ENCODE measurements at regions not wholly inside any gene's neighbourhood (a gene's known extent, or its start where the extent isn't known, plus 50 kb on each side); places are given as distances from the start of the nearest gene placed in this dataset.

DNA sequence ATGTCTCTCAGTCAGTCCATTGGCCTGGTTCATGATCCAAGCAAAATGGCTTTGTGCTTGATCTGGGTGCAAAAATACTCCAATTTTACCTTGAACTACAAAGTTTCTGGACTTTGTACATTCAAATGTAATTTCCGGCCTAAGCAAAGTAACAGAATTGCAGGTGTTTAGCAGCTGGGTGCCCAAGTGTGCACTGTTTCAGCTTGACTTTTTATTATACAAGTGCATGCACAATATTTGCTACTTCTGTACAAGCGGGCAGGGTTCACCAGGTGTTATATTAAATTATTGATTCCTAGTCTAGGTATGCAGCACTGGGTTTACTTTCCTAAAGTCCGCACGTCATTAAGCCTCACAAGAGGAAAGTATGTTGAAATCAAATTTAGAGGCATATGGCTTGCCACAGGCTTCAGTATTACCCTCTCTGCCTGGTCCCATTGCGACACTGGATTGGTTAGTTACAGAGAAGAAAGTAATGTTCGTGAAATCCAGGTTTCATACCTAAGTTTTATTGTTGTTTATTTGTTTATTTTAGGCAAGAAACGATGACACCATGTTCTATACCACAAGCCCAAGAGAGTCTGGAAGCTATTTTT, 376.9 kb upstream of the CTSO start:
- in situ Hi-C loops (cut with MboI; ENCODE audit: low sequenced_read_pairs): no loop called here
- H3K18ac ChIP-seq (ENCODE audit: low read depth, low read length): no peak overlapping the region
- BruUV-seq (replicated peaks): no TSS peak
- intact Hi-C loops (cut with micrococcal nuclease): no loop called here
- H3K79me1 ChIP-seq (ENCODE audit: low read depth in 1 of 2, low read length in 2 of 2): no peaks in the 10 kb centered on the region
- no peak overlapping the region for H3K4me2 ChIP-seq (ENCODE audit: low read depth, low read length)
- ATAC-seq (ENCODE audit: low read depth) (no peak), DNase-seq (no peak)
- no peak overlapping the region for H2BK120ac ChIP-seq (ENCODE audit: low read depth, low read length)
- no peak overlapping the region for H3K23ac ChIP-seq (ENCODE audit: low read depth, low read length)
- H3K4ac ChIP-seq (ENCODE audit: low read depth, low read length): no peak overlapping the region
- H2AFZ ChIP-seq (replicated peaks; ENCODE audit: low read length, poor library complexity): no peak overlapping the region
- H4K8ac ChIP-seq (ENCODE audit: low read depth in 2 of 2, low read length in 2 of 2): no peak overlapping the region
- H3K4me1 ChIP-seq (ENCODE audit: control insufficient read depth, insufficient read depth, low read length): no peaks in the 10 kb centered on the region
- H3K9me1 ChIP-seq (ENCODE audit: insufficient read depth, low read length): no peaks in the 10 kb centered on the region
- no peak overlapping the region for H3K9ac ChIP-seq (ENCODE audit: low read depth, low read length)
- dilution Hi-C loops (cut with HindIII; ENCODE audit: low sequenced_read_pairs, unreplicated experiment): no loop called here
- H2BK5ac ChIP-seq (ENCODE audit: low read depth, low read length, poor library complexity, severe bottlenecking): no peak overlapping the region
- no peaks in the 10 kb centered on the region for H3K27me3 ChIP-seq (ENCODE audit: control insufficient read depth, insufficient read depth, low read length)
- peak; percentile 39; the same call in 1 of the 2 replicates for TF ChIP-seq CEBPB (IDR thresholded peaks at IDR 0.05; ENCODE audit: low read depth, low read length)
- no peak for TF ChIP-seq NFE2L2 (IDR thresholded peaks at IDR 0.05; ENCODE audit: low read depth, low read length)
- H3K14ac ChIP-seq (replicated peaks; ENCODE audit: low read depth, low read length): no peak overlapping the region
- no peaks in the 10 kb centered on the region for H4K20me1 ChIP-seq (ENCODE audit: insufficient read depth, low read length)
- ChIA-PET CTCF (no interaction called here), POLR2A (ENCODE audit: unreplicated experiment) (no interaction called here)
- no peak overlapping the region for H2BK20ac ChIP-seq (ENCODE audit: low read depth, low read length)
- H2AK9ac ChIP-seq (replicated peaks; ENCODE audit: low read depth, low read length, poor library complexity): no peak overlapping the region
- no peaks in the 10 kb centered on the region for H3K36me3 ChIP-seq (ENCODE audit: control insufficient read depth, insufficient read depth, low read length)
- no peak overlapping the region for H3K4me3 ChIP-seq (ENCODE audit: insufficient read depth, low read depth, low read length)
- no CpG with 5 or more reads among the region's 7 CpGs for WGBS, 2 experiments (ENCODE audit: extremely low coverage in 2 of 2, insufficient read length in 1 of 2)
- H2BK15ac ChIP-seq (ENCODE audit: low read depth, low read length): no peak overlapping the region
- no peak overlapping the region for H3K27ac ChIP-seq (ENCODE audit: insufficient read depth, low read length)
- H3K56ac ChIP-seq (ENCODE audit: extremely low read depth, insufficient read depth, low read length): no peak overlapping the region
- H4K91ac ChIP-seq (ENCODE audit: insufficient read depth, low read depth, low read length): no peak overlapping the region
- no peak overlapping the region for H2AK5ac ChIP-seq (ENCODE audit: low read depth, low read length)
- no peaks in the 10 kb centered on the region for H3K9me3 ChIP-seq (ENCODE audit: control insufficient read depth, insufficient read depth, low read length)
- H4K5ac ChIP-seq (ENCODE audit: low read depth, low read length): no peak overlapping the region
